SK-N-SH treated with all-trans-retinoic acid at 6 μM for 48 hours (cell line): ENCODE measurements at regions not wholly inside any gene's neighbourhood (a gene's known extent, or its start where the extent isn't known, plus 50 kb on each side); places are given as distances from the start of the nearest gene placed in this dataset.

Source experiments
- ATAC-seq: fragments of 200-7000 bp; cut with Tn5 transposase; 3 replicates; pipeline ENCODE4 v1.9.1; 2020; ENCODE audit warnings: mild to moderate bottlenecking, moderate library complexity
- ARNTL ChIP-seq: fragments of 450-650 bp; formaldehyde crosslinking; IDR thresholded peaks from 2 replicates; pipeline ENCODE4 v1.5.0; 2020; ENCODE audit warnings: low read depth, mild to moderate bottlenecking, moderate library complexity, borderline replicate concordance
- CSDC2 ChIP-seq: fragments of 250-450 bp; sonication (Bioruptor Pico); IDR thresholded peaks from 2 replicates; pipeline ENCODE4 v1.5.0; 2020; ENCODE audit warnings: mild to moderate bottlenecking, moderate library complexity
- ESRRG ChIP-seq: fragments of 250-450 bp; sonication (Bioruptor Pico); IDR thresholded peaks from 2 replicates; pipeline ENCODE4 v1.6.1; 2021; ENCODE audit warnings: mild to moderate bottlenecking
- GLIS3 ChIP-seq: fragments of 250-450 bp; sonication (Bioruptor Pico); IDR thresholded peaks from 2 replicates; pipeline ENCODE4 v1.5.0; 2020; ENCODE audit warnings: mild to moderate bottlenecking, moderate library complexity
- OSR1 ChIP-seq: fragments of 250-450 bp; sonication (Bioruptor Pico); IDR thresholded peaks from 2 replicates; pipeline ENCODE4 v1.8.0; 2022; ENCODE audit warnings: moderate library complexity, mild to moderate bottlenecking, inconsistent platforms
- PPARA ChIP-seq: fragments of 250-450 bp; sonication (Bioruptor Pico); IDR thresholded peaks from 2 replicates; pipeline ENCODE4 v1.5.0; 2020; ENCODE audit warnings: mild to moderate bottlenecking, borderline replicate concordance
- RARB ChIP-seq: fragments of 250-450 bp; sonication (Bioruptor Pico); IDR thresholded peaks from 2 replicates; pipeline ENCODE4 v1.8.0; 2021; ENCODE audit warnings: mild to moderate bottlenecking, moderate library complexity
- SNAI2 ChIP-seq: fragments of 250-450 bp; sonication (Bioruptor Pico); IDR thresholded peaks from 2 replicates; pipeline ENCODE4 v1.5.0; 2020; ENCODE audit warnings: mild to moderate bottlenecking, moderate library complexity
- TCF4 ChIP-seq: fragments of 250-450 bp; sonication (Bioruptor Pico); IDR thresholded peaks from 2 replicates; pipeline ENCODE4 v1.8.0; 2021; ENCODE audit warnings: mild to moderate bottlenecking, moderate library complexity, borderline replicate concordance
- ZFP3 ChIP-seq: fragments of 250-450 bp; sonication (Bioruptor Pico); IDR thresholded peaks from 2 replicates; pipeline ENCODE4 v1.5.0; 2020; ENCODE audit warnings: mild to moderate bottlenecking, moderate library complexity
- ZFP30 ChIP-seq: fragments of 450-650 bp; formaldehyde crosslinking; IDR thresholded peaks from 2 replicates; pipeline ENCODE4 v1.5.0; 2022; ENCODE audit warnings: mild to moderate bottlenecking, moderate library complexity
- ZNF565 ChIP-seq: fragments of 450-650 bp; formaldehyde crosslinking; conservative IDR thresholded peaks from 2 replicates; pipeline ENCODE4 v1.5.0; 2020; ENCODE audit warnings: low read depth, mild to moderate bottlenecking, moderate library complexity
- TF ChIP-seq, protein P1 (sequence below): fragments of 250-450 bp; sonication (Bioruptor Pico); IDR thresholded peaks from 2 replicates; pipeline ENCODE4 v1.8.0; 2021; ENCODE audit warnings: low read depth, mild to moderate bottlenecking, moderate library complexity, borderline replicate concordance
- TF ChIP-seq, protein P2 (sequence below): fragments of 250-450 bp; sonication (Bioruptor Pico); IDR thresholded peaks from 2 replicates; pipeline ENCODE4 v1.8.0; 2020; ENCODE audit warnings: mild to moderate bottlenecking, moderate library complexity, borderline replicate concordance
- TF ChIP-seq, protein P3 (sequence below): fragments of 250-450 bp; sonication (Bioruptor Pico); IDR thresholded peaks from 2 replicates; pipeline ENCODE4 v1.5.0; 2020; ENCODE audit warnings: mild to moderate bottlenecking, moderate library complexity
- TF ChIP-seq, protein P4 (sequence below): fragments of 250-450 bp; sonication (Bioruptor Pico); IDR thresholded peaks from 2 replicates; pipeline ENCODE4 v1.5.1; 2021; ENCODE audit warnings: mild to moderate bottlenecking, moderate library complexity

DNA sequence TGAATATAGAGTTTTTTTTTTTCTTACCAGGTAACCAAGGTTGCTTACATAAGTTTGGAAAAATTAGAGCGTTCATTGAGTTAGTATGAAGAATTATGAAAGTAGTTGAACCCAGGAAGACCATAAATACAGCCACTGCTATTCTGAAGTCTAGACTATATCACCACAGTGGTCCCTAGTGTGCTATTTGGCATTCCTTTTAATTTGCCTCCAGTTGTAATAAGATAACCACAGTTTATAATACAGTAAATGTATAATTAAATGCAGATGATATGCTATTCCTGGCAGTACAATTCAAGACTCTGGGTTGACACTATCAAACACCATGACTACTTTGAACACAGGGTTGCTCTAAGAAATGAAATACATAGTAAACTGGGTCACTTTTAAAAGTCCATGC lies 270.5 kb downstream of the BRINP2 start (continued):
- TF ChIP-seq SNAI2 (CRISPR knock-in tag), result no peak

DNA sequence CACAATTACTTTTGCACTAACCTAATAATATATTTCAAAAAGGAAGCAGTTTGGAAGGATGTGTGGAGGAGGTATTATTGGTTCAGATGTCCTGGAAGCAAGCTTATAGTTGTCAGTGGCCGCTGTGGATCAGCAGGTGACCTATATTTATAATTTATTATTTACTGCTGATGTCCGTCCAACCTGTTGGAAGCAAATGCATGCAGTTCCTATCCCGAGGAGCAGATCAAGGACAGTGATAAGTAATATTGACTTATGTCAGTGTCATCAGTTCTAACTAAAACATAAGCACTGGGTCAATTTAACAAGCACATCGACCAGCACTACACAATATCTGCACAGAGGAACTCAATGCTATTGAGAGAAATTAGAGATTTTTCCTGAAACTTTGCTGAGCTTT lies 270.1 kb downstream of the BRINP2 start:
- no peak for ATAC-seq
- TF ChIP-seq, protein P1, sequence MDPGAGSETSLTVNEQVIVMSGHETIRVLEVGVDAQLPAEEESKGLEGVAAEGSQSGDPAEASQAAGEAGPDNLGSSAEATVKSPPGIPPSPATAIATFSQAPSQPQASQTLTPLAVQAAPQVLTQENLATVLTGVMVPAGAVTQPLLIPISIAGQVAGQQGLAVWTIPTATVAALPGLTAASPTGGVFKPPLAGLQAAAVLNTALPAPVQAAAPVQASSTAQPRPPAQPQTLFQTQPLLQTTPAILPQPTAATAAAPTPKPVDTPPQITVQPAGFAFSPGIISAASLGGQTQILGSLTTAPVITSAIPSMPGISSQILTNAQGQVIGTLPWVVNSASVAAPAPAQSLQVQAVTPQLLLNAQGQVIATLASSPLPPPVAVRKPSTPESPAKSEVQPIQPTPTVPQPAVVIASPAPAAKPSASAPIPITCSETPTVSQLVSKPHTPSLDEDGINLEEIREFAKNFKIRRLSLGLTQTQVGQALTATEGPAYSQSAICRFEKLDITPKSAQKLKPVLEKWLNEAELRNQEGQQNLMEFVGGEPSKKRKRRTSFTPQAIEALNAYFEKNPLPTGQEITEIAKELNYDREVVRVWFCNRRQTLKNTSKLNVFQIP (CRISPR knock-in tag), result no peak
- TF ChIP-seq RARB (no peak), GLIS3 (CRISPR knock-in tag) (no peak)

DNA sequence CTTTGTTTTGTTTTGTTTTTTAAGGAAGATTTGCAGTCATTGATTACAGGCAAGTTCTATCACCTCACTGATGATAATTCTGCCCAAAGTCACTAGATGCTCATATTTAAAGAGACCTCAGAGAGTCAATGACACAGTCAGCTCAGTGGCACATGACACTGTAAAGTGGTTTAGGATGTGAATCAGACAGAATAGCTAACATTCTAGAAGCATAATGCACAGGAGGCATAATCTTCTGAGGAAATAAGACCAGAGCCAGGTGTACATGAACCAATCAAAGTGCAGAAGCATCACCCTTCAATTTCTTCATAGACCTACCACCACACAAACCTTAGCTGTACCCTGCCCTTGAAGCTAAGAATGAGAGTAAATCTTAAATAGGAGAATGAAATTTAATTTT lies 268.5 kb downstream of the BRINP2 start:
- no peak for TF ChIP-seq OSR1
- TF ChIP-seq ZFP30 (CRISPR knock-in tag), result no peak
- TF ChIP-seq ZNF565 (CRISPR knock-in tag), result no peak
- no peak for TF ChIP-seq ARNTL (CRISPR knock-in tag)
- ATAC-seq, result no peak

DNA sequence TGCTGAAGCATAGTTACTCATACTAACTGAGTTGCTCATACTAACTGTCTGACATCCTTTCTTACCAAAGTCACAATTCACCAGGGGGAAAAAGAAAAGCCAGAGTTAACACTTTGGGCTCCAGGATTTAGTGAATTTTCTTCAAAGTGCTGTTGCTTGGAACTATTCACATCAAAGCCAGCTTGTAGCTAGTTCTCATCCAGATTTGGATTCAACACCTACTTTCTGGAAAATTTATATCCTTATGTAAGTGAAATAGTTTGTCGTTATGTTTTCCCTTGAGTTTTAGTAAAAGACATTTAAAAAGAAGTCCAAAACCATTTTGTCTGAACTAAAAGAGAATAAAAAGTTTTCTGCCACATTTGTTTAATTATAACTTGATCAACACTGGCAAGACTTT lies 264.6 kb downstream of the BRINP2 start:
- no peak for ATAC-seq
- TF ChIP-seq ZFP30 (CRISPR knock-in tag) (no peak), TCF4 (CRISPR knock-in tag) (no peak), ESRRG (CRISPR knock-in tag) (no peak), ZFP3 (CRISPR knock-in tag) (no peak), ZNF565 (CRISPR knock-in tag) (no peak), OSR1 (no peak)
- TF ChIP-seq, protein P2, sequence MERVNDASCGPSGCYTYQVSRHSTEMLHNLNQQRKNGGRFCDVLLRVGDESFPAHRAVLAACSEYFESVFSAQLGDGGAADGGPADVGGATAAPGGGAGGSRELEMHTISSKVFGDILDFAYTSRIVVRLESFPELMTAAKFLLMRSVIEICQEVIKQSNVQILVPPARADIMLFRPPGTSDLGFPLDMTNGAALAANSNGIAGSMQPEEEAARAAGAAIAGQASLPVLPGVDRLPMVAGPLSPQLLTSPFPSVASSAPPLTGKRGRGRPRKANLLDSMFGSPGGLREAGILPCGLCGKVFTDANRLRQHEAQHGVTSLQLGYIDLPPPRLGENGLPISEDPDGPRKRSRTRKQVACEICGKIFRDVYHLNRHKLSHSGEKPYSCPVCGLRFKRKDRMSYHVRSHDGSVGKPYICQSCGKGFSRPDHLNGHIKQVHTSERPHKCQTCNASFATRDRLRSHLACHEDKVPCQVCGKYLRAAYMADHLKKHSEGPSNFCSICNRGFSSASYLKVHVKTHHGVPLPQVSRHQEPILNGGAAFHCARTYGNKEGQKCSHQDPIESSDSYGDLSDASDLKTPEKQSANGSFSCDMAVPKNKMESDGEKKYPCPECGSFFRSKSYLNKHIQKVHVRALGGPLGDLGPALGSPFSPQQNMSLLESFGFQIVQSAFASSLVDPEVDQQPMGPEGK (CRISPR knock-in tag), result no peak
- TF ChIP-seq, protein P3, sequence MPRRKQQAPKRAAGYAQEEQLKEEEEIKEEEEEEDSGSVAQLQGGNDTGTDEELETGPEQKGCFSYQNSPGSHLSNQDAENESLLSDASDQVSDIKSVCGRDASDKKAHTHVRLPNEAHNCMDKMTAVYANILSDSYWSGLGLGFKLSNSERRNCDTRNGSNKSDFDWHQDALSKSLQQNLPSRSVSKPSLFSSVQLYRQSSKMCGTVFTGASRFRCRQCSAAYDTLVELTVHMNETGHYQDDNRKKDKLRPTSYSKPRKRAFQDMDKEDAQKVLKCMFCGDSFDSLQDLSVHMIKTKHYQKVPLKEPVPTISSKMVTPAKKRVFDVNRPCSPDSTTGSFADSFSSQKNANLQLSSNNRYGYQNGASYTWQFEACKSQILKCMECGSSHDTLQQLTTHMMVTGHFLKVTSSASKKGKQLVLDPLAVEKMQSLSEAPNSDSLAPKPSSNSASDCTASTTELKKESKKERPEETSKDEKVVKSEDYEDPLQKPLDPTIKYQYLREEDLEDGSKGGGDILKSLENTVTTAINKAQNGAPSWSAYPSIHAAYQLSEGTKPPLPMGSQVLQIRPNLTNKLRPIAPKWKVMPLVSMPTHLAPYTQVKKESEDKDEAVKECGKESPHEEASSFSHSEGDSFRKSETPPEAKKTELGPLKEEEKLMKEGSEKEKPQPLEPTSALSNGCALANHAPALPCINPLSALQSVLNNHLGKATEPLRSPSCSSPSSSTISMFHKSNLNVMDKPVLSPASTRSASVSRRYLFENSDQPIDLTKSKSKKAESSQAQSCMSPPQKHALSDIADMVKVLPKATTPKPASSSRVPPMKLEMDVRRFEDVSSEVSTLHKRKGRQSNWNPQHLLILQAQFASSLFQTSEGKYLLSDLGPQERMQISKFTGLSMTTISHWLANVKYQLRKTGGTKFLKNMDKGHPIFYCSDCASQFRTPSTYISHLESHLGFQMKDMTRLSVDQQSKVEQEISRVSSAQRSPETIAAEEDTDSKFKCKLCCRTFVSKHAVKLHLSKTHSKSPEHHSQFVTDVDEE (CRISPR knock-in tag), result no peak
- TF ChIP-seq, protein P1 (CRISPR knock-in tag), result no peak

DNA sequence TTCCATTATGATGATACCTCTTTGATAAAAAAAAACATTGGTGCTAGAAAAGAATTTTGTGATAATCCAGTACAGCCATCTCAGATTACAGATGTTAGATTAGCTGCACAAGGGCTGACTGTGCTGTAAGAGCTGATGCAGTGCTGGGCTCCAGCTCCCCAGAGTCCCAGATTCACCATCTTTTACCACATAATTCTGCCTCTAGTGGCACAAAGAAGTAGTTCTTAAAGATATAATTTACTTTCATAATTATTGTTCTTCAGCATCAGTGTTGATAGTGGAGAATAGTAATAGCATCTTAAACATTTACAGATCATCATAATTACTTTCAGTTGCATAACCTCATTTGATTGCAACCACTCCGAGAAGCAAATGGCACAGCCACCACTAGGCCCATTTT lies 262.1 kb downstream of the BRINP2 start:
- no peak for TF ChIP-seq ESRRG (CRISPR knock-in tag)
- TF ChIP-seq ARNTL (CRISPR knock-in tag), result no peak

DNA sequence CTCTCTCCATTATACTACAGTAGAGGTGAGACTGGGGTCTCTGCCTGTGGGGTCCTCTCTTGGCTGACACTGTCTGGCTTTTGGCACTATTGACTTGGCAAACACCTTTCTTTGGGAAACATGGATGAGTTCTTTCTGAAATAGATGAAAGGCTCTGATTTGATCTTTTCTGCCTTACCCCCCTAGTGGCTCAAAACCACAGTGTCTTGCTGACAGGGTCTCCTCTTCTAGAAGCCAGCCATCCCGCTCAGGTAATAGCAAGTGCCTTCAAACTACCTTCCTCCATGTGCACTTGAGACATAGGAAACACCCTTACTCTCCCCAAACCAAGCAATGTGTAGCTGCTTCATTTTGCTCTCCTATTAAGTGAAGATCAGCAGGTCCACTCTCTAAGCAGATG lies 260.4 kb downstream of the BRINP2 start:
- ATAC-seq, result no peak
- TF ChIP-seq, protein P3 (CRISPR knock-in tag), result no peak
- TF ChIP-seq CSDC2 (no peak), PPARA (no peak), ESRRG (CRISPR knock-in tag) (no peak), ZFP30 (CRISPR knock-in tag) (no peak)
- TF ChIP-seq, protein P2 (CRISPR knock-in tag), result no peak
- TF ChIP-seq, protein P4, sequence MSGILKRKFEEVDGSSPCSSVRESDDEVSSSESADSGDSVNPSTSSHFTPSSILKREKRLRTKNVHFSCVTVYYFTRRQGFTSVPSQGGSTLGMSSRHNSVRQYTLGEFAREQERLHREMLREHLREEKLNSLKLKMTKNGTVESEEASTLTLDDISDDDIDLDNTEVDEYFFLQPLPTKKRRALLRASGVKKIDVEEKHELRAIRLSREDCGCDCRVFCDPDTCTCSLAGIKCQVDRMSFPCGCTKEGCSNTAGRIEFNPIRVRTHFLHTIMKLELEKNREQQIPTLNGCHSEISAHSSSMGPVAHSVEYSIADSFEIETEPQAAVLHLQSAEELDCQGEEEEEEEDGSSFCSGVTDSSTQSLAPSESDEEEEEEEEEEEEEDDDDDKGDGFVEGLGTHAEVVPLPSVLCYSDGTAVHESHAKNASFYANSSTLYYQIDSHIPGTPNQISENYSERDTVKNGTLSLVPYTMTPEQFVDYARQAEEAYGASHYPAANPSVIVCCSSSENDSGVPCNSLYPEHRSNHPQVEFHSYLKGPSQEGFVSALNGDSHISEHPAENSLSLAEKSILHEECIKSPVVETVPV (CRISPR knock-in tag), result no peak

More for the DNA sequence above, 262.1 kb downstream of the BRINP2 start:
- no peak for ATAC-seq
